ENCODE measurements at regions not wholly inside any gene's neighbourhood (a gene's known extent, or its start where the extent isn't known, plus 50 kb on each side); places are given as distances from the start of the nearest gene placed in this dataset.

- TF ChIP-seq CTCF (IDR thresholded peaks at IDR 0.05; ENCODE audit: low read depth, low read length, poor library complexity, severe bottlenecking) (peak; percentile 12), EZH2phosphoT487 (IDR thresholded peaks at IDR 0.05; ENCODE audit: borderline replicate concordance, low read length) (no peak)
- H3K4me2 ChIP-seq (ENCODE audit: low read length): no peak overlapping the region
These were observed 381.6 kb upstream of the PRR16 start for GRCh38 chr5:120082316-120083068.

GRCh38 chr5:120083851-120084542 is 380.1 kb upstream of the PRR16 start:
- Histone ChIP-seq H3K27ac (ENCODE audit: low read depth, low read length) (no peak overlapping the region), H3K9me3 (ENCODE audit: control insufficient read depth, insufficient read depth, low read length) (no peaks in the 10 kb centered on the region), H3K4me3 (ENCODE audit: low read length) (no peak overlapping the region), H3K9me2 (replicated peaks; ENCODE audit: control insufficient read depth, low read length) (no peaks in the 10 kb centered on the region), H3K27me3 (ENCODE audit: control insufficient read depth, low read length) (no peaks in the 10 kb centered on the region), H3K79me2 (ENCODE audit: control insufficient read depth, low read length) (no peaks in the 10 kb centered on the region), H3K36me3 (ENCODE audit: control insufficient read depth, low read length) (no peaks in the 10 kb centered on the region), H3K4me1 (ENCODE audit: control insufficient read depth, low read length) (no peaks in the 10 kb centered on the region), H3F3A (ENCODE audit: control insufficient read depth, insufficient read depth) (no peaks in the 10 kb centered on the region), H3K4me2 (ENCODE audit: low read length) (no peak overlapping the region), H4K20me1 (ENCODE audit: control insufficient read depth, insufficient read depth, low read depth, low read length) (no peaks in the 10 kb centered on the region)
- TF ChIP-seq EZH2phosphoT487 (IDR thresholded peaks at IDR 0.05; ENCODE audit: borderline replicate concordance, low read length) (no peak), CTCF (IDR thresholded peaks at IDR 0.05; ENCODE audit: low read depth, low read length, poor library complexity, severe bottlenecking) (no peak)

More at GRCh38 chr5:120082316-120083068, 381.6 kb upstream of the PRR16 start:
- H3K27me3 ChIP-seq (ENCODE audit: control insufficient read depth, low read length): no peaks in the 10 kb centered on the region
- H3K4me1 ChIP-seq (ENCODE audit: control insufficient read depth, low read length): no peaks in the 10 kb centered on the region
- no peaks in the 10 kb centered on the region for H3K9me3 ChIP-seq (ENCODE audit: control insufficient read depth, insufficient read depth, low read length)
- no peaks in the 10 kb centered on the region for H3F3A ChIP-seq (ENCODE audit: control insufficient read depth, insufficient read depth)
- H3K27ac ChIP-seq (ENCODE audit: low read depth, low read length): no peak overlapping the region
- no peaks in the 10 kb centered on the region for H3K79me2 ChIP-seq (ENCODE audit: control insufficient read depth, low read length)
- H4K20me1 ChIP-seq (ENCODE audit: control insufficient read depth, insufficient read depth, low read depth, low read length): no peaks in the 10 kb centered on the region
- H3K4me3 ChIP-seq (ENCODE audit: low read length): no peak overlapping the region
- no peaks in the 10 kb centered on the region for H3K36me3 ChIP-seq (ENCODE audit: control insufficient read depth, low read length)
- no peaks in the 10 kb centered on the region for H3K9me2 ChIP-seq (replicated peaks; ENCODE audit: control insufficient read depth, low read length)

DNA sequence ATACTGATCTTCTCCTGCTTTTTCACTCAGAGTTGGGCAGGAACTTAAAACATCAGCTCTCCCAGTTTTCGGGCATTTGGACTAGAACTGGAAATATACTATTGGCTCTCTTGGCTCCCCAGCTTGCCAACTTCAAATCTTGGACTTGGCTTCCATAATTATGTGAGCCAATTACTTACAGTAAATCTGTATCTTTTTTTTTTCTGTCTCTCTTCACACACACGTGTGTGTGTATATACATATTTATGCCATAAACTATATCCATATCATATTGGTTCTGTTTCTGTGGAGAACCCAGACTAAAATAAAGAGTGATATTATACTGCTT is 379.6 kb upstream of the PRR16 start:
- Histone ChIP-seq H3K79me2 (ENCODE audit: control insufficient read depth, low read length) (no peaks in the 10 kb centered on the region), H3K36me3 (ENCODE audit: control insufficient read depth, low read length) (no peaks in the 10 kb centered on the region), H3K9me3 (ENCODE audit: control insufficient read depth, insufficient read depth, low read length) (no peaks in the 10 kb centered on the region), H3K9me2 (replicated peaks; ENCODE audit: control insufficient read depth, low read length) (no peaks in the 10 kb centered on the region), H3K4me3 (ENCODE audit: low read length) (no peak overlapping the region), H3K27ac (ENCODE audit: low read depth, low read length) (no peak overlapping the region), H3K4me2 (ENCODE audit: low read length) (no peak overlapping the region), H4K20me1 (ENCODE audit: control insufficient read depth, insufficient read depth, low read depth, low read length) (no peaks in the 10 kb centered on the region), H3K4me1 (ENCODE audit: control insufficient read depth, low read length) (no peaks in the 10 kb centered on the region), H3F3A (ENCODE audit: control insufficient read depth, insufficient read depth) (no peaks in the 10 kb centered on the region), H3K27me3 (ENCODE audit: control insufficient read depth, low read length) (no peaks in the 10 kb centered on the region)
- TF ChIP-seq EZH2phosphoT487 (IDR thresholded peaks at IDR 0.05; ENCODE audit: borderline replicate concordance, low read length): no peak
- no peak for TF ChIP-seq CTCF (IDR thresholded peaks at IDR 0.05; ENCODE audit: low read depth, low read length, poor library complexity, severe bottlenecking)

Measured in DOHH2 (cell line).